ENCODE measurements at regions not wholly inside any gene's neighbourhood (a gene's known extent, or its start where the extent isn't known, plus 50 kb on each side); places are given as distances from the start of the nearest gene placed in this dataset.
"Not testable (repeated sequence)": the region's sequence is repeated elsewhere in the genome, so short reads cannot be mapped to it uniquely, and the experiment has no call there.

GRCh38 chr3:76525726-76526125 is 514.2 kb upstream of the ROBO2 start:
- DNase-seq (ENCODE audit: low read depth, low spot score), result no peak

GRCh38 chr3:76527773-76528172 is 512.1 kb upstream of the ROBO2 start:
- no peak for DNase-seq (ENCODE audit: low read depth, low spot score)

GRCh38 chr3:76532158-76532822 is 507.6 kb upstream of the ROBO2 start:
- DNase-seq (ENCODE audit: low read depth, low spot score), result no peak

GRCh38 chr3:76533710-76534109 is 506.2 kb upstream of the ROBO2 start:
- DNase-seq (ENCODE audit: low read depth, low spot score), result not testable (repeated sequence)

- DNase-seq (ENCODE audit: low read depth, low spot score), result not testable (repeated sequence)
Observed at GRCh38 chr3:76537857-76538256, 502.0 kb upstream of the ROBO2 start.

- no peak for DNase-seq (ENCODE audit: low read depth, low spot score)
Observed at GRCh38 chr3:76547674-76548073, 492.2 kb upstream of the ROBO2 start.

GRCh38 chr3:76550522-76551201 is 489.2 kb upstream of the ROBO2 start:
- no peak for DNase-seq (ENCODE audit: low read depth, low spot score)

GRCh38 chr3:76551739-76552138 is 488.2 kb upstream of the ROBO2 start:
- no peak for DNase-seq (ENCODE audit: low read depth, low spot score)

GRCh38 chr3:76552653-76553052 is 487.2 kb upstream of the ROBO2 start:
- DNase-seq (ENCODE audit: low read depth, low spot score), result no peak

GRCh38 chr3:76554707-76555106 is 485.2 kb upstream of the ROBO2 start:
- no peak for DNase-seq (ENCODE audit: low read depth, low spot score)

- no peak for DNase-seq (ENCODE audit: low read depth, low spot score)
Observed at GRCh38 chr3:76561494-76562236, 478.2 kb upstream of the ROBO2 start.

GRCh38 chr3:76565496-76566210 is 474.2 kb upstream of the ROBO2 start:
- DNase-seq (ENCODE audit: low read depth, low spot score), result no peak

GRCh38 chr3:76566211-76566534 is 473.7 kb upstream of the ROBO2 start:
- no peak for DNase-seq (ENCODE audit: low read depth, low spot score)

- no peak for DNase-seq (ENCODE audit: low read depth, low spot score)
Observed at GRCh38 chr3:76566904-76567303, 473.0 kb upstream of the ROBO2 start.

- DNase-seq (ENCODE audit: low read depth, low spot score), result no peak
Observed at GRCh38 chr3:76570436-76571057, 469.4 kb upstream of the ROBO2 start.

- DNase-seq (ENCODE audit: low read depth, low spot score), result no peak
Observed at GRCh38 chr3:76576201-76576600, 463.7 kb upstream of the ROBO2 start.

- no peak for DNase-seq (ENCODE audit: low read depth, low spot score)
Observed at GRCh38 chr3:76582098-76582497, 457.8 kb upstream of the ROBO2 start.

GRCh38 chr3:76582632-76583378 is 457.1 kb upstream of the ROBO2 start:
- DNase-seq (ENCODE audit: low read depth, low spot score), result no peak

GRCh38 chr3:76585794-76586392 is 454.0 kb upstream of the ROBO2 start:
- DNase-seq (ENCODE audit: low read depth, low spot score), result no peak

- no peak for DNase-seq (ENCODE audit: low read depth, low spot score)
Observed at GRCh38 chr3:76586471-76586870, 453.4 kb upstream of the ROBO2 start.

- DNase-seq (ENCODE audit: low read depth, low spot score), result no peak
Observed at GRCh38 chr3:76610150-76610549, 429.7 kb upstream of the ROBO2 start.
